HG02678 (cell line): ENCODE measurements at regions not wholly inside any gene's neighbourhood (a gene's known extent, or its start where the extent isn't known, plus 50 kb on each side); places are given as distances from the start of the nearest gene placed in this dataset.

Experiments used
- ATAC-seq: cut with Tn5 transposase; IDR thresholded peaks from one replicate; pipeline ENCODE4 v1.9.1; 2021; ENCODE audit warnings: mild to moderate bottlenecking, moderate library complexity; ENCODE audit not compliant: unreplicated experiment

DNA sequence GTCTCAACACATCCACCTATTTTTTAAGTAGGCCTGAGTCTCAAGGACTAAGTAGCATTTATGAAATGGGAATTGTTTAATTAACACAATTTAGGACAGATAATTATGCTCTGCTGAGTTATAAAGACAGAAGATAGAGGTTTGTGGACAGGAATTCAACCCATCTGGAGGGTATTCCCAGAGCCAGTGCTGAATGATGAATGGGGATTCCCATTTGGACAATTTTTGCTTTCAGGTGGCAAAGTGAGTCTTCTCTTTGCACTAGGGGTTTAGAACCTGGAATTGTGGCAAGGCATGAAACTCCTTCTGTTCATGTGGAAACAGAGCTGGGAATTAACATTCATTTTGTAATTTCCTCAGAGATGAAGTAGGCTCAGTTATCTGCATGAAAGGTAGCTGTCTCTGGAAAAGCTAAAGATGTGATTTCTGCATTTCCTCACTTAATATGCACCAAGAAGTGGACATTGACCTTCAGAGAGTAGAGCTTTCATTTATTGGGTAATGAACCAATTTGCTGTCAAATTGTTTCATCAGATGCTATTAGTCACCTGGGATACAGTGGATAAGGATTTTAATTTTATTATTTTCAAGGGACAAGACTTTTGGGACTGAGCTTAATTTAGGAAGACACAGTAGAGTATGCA, 212.1 kb upstream of the NRXN1 start:
- ATAC-seq, result no peak

- ATAC-seq, result no peak
Observed at GRCh38 chr2:51237626-51238271, 205.8 kb upstream of the NRXN1 start.

DNA sequence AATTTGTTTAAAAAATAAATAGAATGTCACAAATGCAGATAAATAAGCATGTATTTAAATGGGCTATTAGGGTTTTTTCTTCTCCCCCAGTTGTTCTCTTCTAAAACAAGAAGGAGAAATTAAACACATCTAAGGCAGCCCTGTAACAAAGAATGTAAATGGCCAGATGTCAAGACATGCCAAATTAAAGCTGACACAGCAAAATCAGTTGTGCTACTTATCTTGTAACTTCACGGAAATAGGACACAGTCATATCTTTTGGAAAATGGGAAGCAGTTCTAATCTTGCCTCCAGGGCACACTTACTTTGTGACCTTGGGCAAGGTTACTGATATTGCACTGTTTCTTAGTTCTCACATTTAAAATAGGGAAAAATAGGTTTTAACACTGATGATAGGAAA, 200.1 kb upstream of the NRXN1 start:
- ATAC-seq, result no peak

GRCh38 chr2:51231071-51231470, 199.1 kb upstream of the NRXN1 start:
- ATAC-seq, result no peak

DNA sequence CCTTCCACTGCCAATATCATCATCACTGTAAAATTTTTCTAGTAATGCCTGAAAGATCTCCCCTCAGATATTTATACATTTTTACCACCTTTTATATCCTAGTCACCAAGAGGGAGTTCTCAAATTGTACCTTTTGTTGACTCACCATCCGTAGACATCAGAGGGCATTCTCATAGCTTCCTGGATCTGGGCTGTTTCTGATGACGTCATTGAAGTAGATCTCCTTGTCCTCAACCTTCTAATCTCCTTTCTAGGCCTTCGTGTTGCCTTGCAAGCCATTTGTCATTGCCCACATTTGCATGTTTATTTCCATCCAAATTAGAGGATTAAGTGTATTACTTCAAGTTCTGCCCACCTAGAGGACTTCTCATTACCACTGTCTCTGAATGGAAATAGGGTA, 193.4 kb upstream of the NRXN1 start:
- no peak for ATAC-seq

DNA sequence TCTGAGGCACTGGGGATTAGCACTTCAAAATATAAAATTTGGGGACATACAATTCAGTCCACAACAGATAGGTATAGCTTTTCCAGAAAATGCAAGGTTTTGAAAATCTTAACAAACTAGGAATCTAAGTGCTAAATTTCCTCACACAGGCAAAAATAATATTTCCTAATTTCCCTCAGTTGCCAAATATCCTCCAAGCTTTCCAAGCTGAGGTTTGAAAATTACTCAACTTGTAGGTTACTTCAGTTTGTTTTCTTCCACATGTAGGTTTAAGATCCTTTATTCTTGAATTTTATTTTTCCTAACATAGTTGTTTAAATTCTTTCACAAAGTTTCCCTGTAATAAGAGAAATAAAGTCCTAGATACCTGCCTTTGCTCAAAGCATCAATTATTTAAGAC, 192.9 kb upstream of the NRXN1 start:
- ATAC-seq, result no peak

DNA sequence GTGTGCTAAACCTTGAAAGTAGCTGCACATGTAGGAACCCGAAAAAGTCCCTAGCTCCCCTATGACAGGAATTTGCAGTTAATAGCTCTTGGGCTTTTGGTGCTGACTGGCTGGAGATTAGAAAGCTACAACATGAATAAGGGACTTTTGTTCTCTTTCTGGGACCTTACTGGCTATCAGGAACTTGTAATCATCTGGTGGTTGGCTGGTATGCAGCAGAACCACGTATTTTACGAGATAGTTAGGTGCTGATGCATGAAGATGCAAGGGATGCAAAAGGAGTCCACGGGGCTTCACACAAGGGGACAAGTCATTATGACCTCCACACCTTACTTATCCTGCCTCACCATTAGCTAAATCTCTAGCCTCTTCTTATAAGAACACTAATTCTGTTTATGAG, 190.2 kb upstream of the NRXN1 start:
- ATAC-seq, result no peak

DNA sequence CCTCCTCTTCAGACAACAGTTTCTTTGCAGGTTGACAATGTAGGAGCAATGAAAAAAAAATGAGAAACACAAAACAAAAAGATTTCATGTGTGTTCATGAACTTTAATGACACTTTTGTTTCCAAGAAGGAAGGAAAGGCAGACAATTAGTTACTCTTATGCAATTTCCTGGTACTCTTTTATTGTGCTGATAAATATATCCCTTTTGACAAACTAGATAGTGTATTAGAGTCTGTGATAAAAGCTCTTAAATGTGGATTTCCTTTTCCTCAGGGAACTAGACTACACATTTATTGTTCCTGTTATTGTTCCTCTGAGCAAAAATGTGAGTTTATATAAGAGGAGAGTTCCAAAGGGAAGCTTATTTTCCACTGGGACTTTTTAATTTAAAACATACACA, 188.7 kb upstream of the NRXN1 start:
- no peak for ATAC-seq

- no peak for ATAC-seq
Observed at GRCh38 chr2:51220080-51220479, 188.1 kb upstream of the NRXN1 start.

DNA sequence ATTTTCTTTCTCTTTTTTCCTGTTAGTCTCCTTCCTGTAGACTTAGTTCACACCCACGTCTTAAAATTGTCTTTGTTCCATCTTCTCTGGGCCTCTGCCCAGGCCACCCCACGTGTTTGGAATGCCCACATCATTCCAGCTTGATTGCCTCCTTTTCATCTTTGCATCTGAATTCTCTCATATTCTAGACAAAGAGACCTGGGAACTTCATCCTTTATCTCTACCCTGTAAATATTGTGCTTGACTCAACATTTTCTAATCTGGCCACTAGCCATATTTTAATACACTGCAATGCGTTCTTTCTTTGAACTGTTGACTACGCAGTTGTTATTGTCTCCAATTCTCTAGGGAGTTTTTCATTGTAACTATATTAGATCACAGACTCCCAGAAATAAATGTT, 187.5 kb upstream of the NRXN1 start:
- no peak for ATAC-seq

- ATAC-seq, result no peak
Observed at GRCh38 chr2:51218047-51218446, 186.1 kb upstream of the NRXN1 start.

GRCh38 chr2:51213826-51214225, 181.9 kb upstream of the NRXN1 start:
- ATAC-seq, result no peak

- ATAC-seq, result peak; percentile 71
Observed at GRCh38 chr2:51212374-51212773, 180.4 kb upstream of the NRXN1 start.

DNA sequence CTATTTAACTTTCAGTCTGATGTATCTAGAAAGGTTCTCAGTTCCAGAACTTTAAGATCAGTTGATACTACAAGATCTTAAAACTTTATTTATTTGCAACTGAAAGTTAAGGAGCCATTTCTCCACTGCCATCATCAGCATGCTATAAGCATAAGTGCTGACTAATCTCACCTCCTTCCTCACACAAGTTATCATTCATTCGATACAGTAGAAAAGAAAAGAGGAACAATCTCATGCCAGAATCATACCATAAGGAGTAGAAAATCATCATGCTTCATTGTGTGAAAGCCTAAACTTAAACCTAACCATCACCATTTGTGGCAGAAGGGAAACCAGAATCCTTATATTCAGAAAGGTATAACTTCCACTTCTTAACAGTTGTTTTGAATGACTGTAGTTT, 176.6 kb upstream of the NRXN1 start:
- no peak for ATAC-seq

DNA sequence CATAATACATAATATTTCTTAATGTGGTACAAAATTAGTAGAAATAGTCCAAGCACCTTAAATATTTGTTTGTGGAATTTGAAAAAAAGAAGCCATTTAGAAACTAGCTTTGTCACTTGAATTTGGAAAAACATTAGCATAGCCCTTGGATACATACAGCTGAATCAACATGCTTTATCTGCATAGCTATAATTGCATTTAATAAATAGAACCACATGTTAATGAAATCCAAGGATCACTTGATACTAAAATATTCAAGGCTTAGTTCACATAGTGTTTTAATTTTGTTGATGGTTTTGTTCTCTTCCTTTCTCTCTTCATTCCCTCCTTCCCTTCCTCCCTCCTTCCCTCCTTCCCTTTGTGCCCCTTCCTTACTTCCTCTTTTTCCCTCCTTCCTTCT, 169.4 kb upstream of the NRXN1 start:
- ATAC-seq, result no peak

DNA sequence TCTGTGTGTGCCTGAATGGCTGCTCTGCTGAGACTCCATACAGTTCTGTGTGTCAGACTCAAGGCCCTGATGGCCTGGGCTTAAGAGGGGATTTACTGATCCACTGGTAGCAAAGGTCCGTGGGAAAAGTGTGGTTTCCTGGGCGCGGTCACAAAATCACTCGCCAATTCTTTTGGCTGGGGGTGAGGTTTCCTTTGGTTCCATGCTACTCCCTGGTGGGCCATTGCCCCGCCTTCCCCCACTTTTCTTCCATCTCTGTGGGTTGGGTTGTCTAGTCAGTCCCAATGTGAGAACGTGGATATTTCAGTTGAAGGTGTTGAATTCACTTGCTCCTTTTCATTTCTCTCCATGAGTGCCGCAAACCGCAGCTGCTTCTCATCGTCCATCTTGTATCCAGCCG, 162.7 kb upstream of the NRXN1 start:
- no peak for ATAC-seq

DNA sequence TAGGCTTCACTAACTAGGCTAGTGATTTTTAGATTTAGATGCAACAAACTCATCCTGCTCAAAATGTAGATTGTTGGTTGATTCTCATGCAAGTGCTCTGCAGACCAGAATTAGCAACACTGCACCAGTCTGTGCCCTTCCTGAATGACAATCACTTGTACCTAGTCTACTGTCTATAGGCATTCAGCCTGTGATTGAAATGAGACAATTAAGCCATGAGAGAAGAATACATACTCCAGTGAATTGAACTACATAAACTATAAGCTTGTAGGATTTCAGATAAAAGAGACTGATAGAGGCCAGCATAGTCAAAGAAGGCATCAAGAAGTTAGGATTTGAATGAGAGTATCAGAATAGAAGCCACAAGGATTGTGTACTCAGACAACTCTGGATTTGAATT, 138.3 kb upstream of the NRXN1 start:
- ATAC-seq, result no peak

GRCh38 chr2:51165534-51166260, 133.8 kb upstream of the NRXN1 start:
- no peak for ATAC-seq

- ATAC-seq, result no peak
Observed at GRCh38 chr2:51158251-51158650, 126.3 kb upstream of the NRXN1 start.

DNA sequence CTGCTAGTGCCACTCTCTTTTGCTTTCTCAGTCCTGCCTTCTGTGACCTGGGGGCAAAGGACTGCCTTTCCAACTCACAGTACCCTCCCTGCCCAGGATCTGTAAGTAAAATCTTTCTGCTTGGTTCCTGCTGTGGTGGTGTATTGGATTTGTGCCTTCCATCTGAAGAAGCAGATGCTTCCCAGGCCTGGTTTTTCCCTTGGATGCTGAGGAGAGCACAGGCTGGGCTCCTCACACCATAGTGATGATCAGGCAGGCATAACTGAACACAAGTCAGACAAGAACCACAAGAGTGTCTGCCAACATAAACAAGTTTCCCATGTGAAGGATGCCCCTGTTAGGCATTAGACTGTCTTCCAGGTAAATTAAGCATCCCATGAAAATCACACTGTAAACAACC, 121.3 kb upstream of the NRXN1 start:
- no peak for ATAC-seq

- no peak for ATAC-seq
Observed at GRCh38 chr2:51151490-51152140, 119.7 kb upstream of the NRXN1 start.

DNA sequence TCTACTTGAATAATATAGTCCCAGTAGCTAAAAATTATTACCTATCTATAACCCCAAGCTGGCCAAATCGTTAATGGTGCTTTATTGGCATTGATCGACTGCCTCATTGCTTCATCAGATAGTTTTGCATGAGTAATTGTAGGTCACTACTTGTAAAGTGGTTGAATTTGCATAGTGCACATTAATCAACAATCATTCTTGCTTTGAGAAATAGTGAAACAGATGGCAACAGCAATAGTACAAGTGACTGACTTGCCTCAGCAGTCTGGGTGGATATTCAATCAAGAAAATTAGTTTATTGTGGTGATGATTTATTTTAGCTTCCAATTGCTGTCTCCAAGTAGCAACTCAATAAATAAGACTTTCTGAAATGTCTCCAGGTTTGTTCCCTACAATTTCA, 117.8 kb upstream of the NRXN1 start:
- no peak for ATAC-seq
